HepG2 (cell line): ENCODE measurements at regions not wholly inside any gene's neighbourhood (a gene's known extent, or its start where the extent isn't known, plus 50 kb on each side); places are given as distances from the start of the nearest gene placed in this dataset.

ENCODE experiments used
- ATAC-seq: fragments of 200-7000 bp; cut with Tn5 transposase; 3 replicates; pipeline ENCODE4 v1.9.1; 2020; ENCODE audit warnings: mild to moderate bottlenecking, moderate library complexity
- BruUV-seq: library from RNA; stranded (reverse); fragments of 400-500 nt; replicated peaks from 2 replicates; lab custom pipeline; 2021; lab: Mats Ljungman, UMichigan
- CTCF ChIA-PET: fragments of 300-600 bp; formaldehyde crosslinking; extraction: SDS; loops from one replicate; lab custom pipeline; 2021; ENCODE audit warnings: low total read pairs, inconsistent platforms, low intra/inter-chr PET ratio; lab: Yijun Ruan, JAX
- POLR2A ChIA-PET: fragments of 350-600 bp; sonication (Branson Sonifier 250); formaldehyde crosslinking; loops from one replicate; lab custom pipeline; 2020; ENCODE audit warnings: antibody characterized with exemption, inconsistent platforms; lab: Yijun Ruan, JAX
- DNase-seq: peaks from one replicate; pipeline ENCODE4 v3.0.0-alpha.2; 2015; ENCODE audit warnings: low spot score
- FAIRE-seq: peaks from 3 replicates; lab custom pipeline; 2011; peaks lifted over from hg19 to GRCh38; lab: Jason Lieb, UNC
- H2AFZ ChIP-seq: one replicate; pipeline ENCODE4 v1.6.1; 2011; ENCODE audit warnings: low read length, inconsistent platforms
- H3K27ac ChIP-seq: fragments of 300-600 bp; 3 replicates; pipeline ENCODE4 v1.8.0; 2011; ENCODE audit warnings: mixed run types, mild to moderate bottlenecking, mixed read lengths, low read length, inconsistent platforms; ENCODE audit not compliant: insufficient read depth; ENCODE audit errors: extremely low read length
- H3K27me3 ChIP-seq, 2 experiments: fragments of 200-600 bp in 1 of 2; 2 replicates in 1 of 2; 3 replicates in 1 of 2; pipeline versions ENCODE4 v1.6.0 to v1.8.0; 2011; ENCODE audit warnings: low read length in 2 of 2, mild to moderate bottlenecking in 2 of 2, moderate library complexity in 2 of 2, inconsistent platforms in 1 of 2; ENCODE audit not compliant: insufficient read depth in 2 of 2, control insufficient read depth in 1 of 2
- H3K36me3 ChIP-seq, 2 experiments: fragments of 200-600 bp in 1 of 2; replicated peaks in 1 of 2; 2 replicates in 1 of 2; 3 replicates in 1 of 2; pipeline versions ENCODE4 v1.5.1 to v1.8.0; 2011; ENCODE audit warnings: low read length in 2 of 2, inconsistent platforms in 1 of 2; ENCODE audit not compliant: insufficient read depth in 2 of 2, control insufficient read depth in 1 of 2
- H3K4me1 ChIP-seq: 2 replicates; pipeline ENCODE4 v1.5.1; 2012; ENCODE audit warnings: low read length, inconsistent platforms; ENCODE audit not compliant: insufficient read depth
- H3K4me2 ChIP-seq: 2 replicates; pipeline ENCODE4 v1.6.0; 2011; ENCODE audit warnings: low read depth, low read length, inconsistent platforms
- H3K4me3 ChIP-seq, 3 experiments: fragments of 200-600 bp in 1 of 3; sonication (generic), shearing (Covaris generic) in 1 of 3; replicated peaks in 1 of 3; 2 replicates each; pipeline ENCODE4 v1.5.1; 2011 to 2016; ENCODE audit warnings: low read length in 3 of 3, inconsistent platforms in 2 of 3, low read depth in 2 of 3, mild to moderate bottlenecking in 2 of 3, control low read depth in 1 of 3, mixed read lengths in 1 of 3; ENCODE audit not compliant: insufficient read depth in 1 of 3
- H3K79me2 ChIP-seq: one replicate; pipeline ENCODE4 v1.6.1; 2011; ENCODE audit warnings: low read length, inconsistent platforms; ENCODE audit not compliant: insufficient read depth
- H3K9ac ChIP-seq: 2 replicates; pipeline ENCODE4 v1.6.0; 2011; ENCODE audit warnings: mild to moderate bottlenecking, low read depth, low read length, inconsistent platforms; ENCODE audit not compliant: insufficient read depth
- H3K9me3 ChIP-seq: 2 replicates; pipeline ENCODE4 v1.5.1; 2012; ENCODE audit warnings: mild to moderate bottlenecking, low read length
- H4K20me1 ChIP-seq: 2 replicates; pipeline ENCODE4 v1.6.0; 2011; ENCODE audit warnings: inconsistent platforms, mild to moderate bottlenecking, low read length, moderate library complexity; ENCODE audit not compliant: insufficient read depth
- BORCS8-MEF2B ChIP-seq: sonication (generic); formaldehyde crosslinking; IDR thresholded peaks from 2 replicates; pipeline ENCODE4 v1.8.0; 2022; ENCODE audit warnings: mild to moderate bottlenecking, missing genetic modification reagents
- BRCA1 ChIP-seq: sonication (generic); formaldehyde crosslinking; IDR thresholded peaks from 2 replicates; pipeline ENCODE4 v1.4.0; 2020; ENCODE audit warnings: missing genetic modification reagents
- CEBPG ChIP-seq: IDR thresholded peaks from 2 replicates; pipeline ENCODE4 v1.6.1; 2016
- FOXK2 ChIP-seq: fragments of 450-650 bp; IDR thresholded peaks from 2 replicates; pipeline ENCODE4 v1.6.1; 2016
- IRF9 ChIP-seq: sonication (generic); formaldehyde crosslinking; IDR thresholded peaks from 2 replicates; pipeline ENCODE4 v1.8.0; 2022; ENCODE audit warnings: missing genetic modification reagents, mild to moderate bottlenecking, borderline replicate concordance
- POLR2G ChIP-seq: fragments of 200-400 bp; formaldehyde crosslinking; IDR thresholded peaks from 2 replicates; pipeline ENCODE4 v1.6.1; 2018; ENCODE audit warnings: mild to moderate bottlenecking, low read depth, low read length, moderate library complexity
- RXRA ChIP-seq: sonication (generic); formaldehyde crosslinking; IDR thresholded peaks from 2 replicates; pipeline ENCODE4 v1.5.1; 2020; ENCODE audit warnings: missing genetic modification reagents
- THAP9 ChIP-seq: sonication (generic); formaldehyde crosslinking; IDR thresholded peaks from 2 replicates; pipeline ENCODE4; 2020; ENCODE audit warnings: missing genetic modification reagents, mild to moderate bottlenecking, borderline replicate concordance
- ZFP91 ChIP-seq: sonication (generic); formaldehyde crosslinking; IDR thresholded peaks from 2 replicates; pipeline ENCODE4 v1.9.0; 2022; ENCODE audit warnings: missing genetic modification reagents, mild to moderate bottlenecking, borderline replicate concordance
- ZFX ChIP-seq: sonication (generic); formaldehyde crosslinking; IDR thresholded peaks from 2 replicates; pipeline ENCODE4 v1.4.0; 2020; ENCODE audit warnings: mild to moderate bottlenecking, low read depth, missing genetic modification reagents, moderate library complexity
- WGBS: methylation state at CpG from one replicate; pipeline ENCODE4 v1.1.6; 2017; ENCODE audit warnings: low lambda C conversion rate; 5-methylcytosine and 5-hydroxymethylcytosine counted together
- in situ Hi-C: cut with HindIII; loops from 2 replicates; pipeline ENCODE4 v1.10.0; 2017; ENCODE audit warnings: low pct_unique_long_range_greater_than_20kb; ENCODE audit not compliant: extremely low pct_ligation_motif_present
- intact Hi-C: fragments of 100-400 bp; cut with micrococcal nuclease; formaldehyde crosslinking; loops from one replicate; pipeline ENCODE4 v1.10.0; 2022; ENCODE audit not compliant: unreplicated experiment
- TF ChIP-seq, protein P1 (sequence below): sonication (generic); formaldehyde crosslinking; IDR thresholded peaks from 2 replicates; pipeline ENCODE4 v1.4.0; 2020; ENCODE audit warnings: missing genetic modification reagents
- TF ChIP-seq, protein P2 (sequence below): IDR thresholded peaks from 2 replicates; pipeline ENCODE4 v1.6.1; 2012; ENCODE audit warnings: low read length, improper control_type of control experiment

GRCh38 chr18:986552-986951 lies 81.9 kb downstream of the ADCYAP1 start (continued):
- TF ChIP-seq THAP9 (CRISPR knock-in tag) = no peak
- TF ChIP-seq POLR2G = no peak
- no peak for TF ChIP-seq ZFX (CRISPR knock-in tag)
- TF ChIP-seq, protein P1, sequence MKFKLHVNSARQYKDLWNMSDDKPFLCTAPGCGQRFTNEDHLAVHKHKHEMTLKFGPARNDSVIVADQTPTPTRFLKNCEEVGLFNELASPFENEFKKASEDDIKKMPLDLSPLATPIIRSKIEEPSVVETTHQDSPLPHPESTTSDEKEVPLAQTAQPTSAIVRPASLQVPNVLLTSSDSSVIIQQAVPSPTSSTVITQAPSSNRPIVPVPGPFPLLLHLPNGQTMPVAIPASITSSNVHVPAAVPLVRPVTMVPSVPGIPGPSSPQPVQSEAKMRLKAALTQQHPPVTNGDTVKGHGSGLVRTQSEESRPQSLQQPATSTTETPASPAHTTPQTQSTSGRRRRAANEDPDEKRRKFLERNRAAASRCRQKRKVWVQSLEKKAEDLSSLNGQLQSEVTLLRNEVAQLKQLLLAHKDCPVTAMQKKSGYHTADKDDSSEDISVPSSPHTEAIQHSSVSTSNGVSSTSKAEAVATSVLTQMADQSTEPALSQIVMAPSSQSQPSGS (CRISPR knock-in tag) = no peak

DNA sequence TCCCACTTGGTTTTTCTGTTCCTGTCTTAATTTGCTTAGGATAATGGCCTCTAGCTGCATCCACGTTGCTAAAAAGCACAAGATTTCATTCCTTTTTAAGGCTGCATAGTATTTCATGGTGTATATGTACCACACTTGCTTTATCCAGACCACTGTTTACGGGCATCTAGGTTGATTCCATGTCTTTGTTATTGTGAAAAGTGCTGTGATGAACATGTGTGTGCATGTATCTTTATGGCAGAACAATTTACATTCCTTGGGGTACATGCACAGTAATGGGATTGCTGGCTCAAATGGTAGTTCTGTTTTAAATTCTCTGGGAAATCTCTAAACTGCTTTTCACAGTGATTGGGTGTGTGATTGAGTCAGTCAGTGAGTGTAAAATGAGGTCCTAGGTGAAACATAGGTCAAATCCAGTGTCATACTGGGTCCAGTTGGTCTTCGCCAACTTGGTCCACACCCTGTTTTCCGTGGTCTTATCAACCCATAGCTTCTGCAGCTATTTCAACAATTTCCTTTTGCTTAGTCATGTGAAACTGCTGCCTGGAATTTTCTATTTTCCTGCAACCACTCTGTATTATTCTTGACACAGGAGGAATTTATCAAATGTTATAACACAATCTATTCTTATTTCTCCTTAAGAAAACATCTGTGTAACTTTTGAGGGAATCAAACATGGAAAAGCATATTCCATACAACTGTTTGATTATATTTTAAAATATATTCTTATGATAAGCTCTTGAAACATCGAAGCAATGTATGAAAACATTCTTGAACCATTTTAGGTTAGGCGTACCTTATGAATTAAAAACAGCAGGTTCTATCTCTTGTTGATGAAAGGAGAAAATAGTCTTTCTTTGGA lies 82.9 kb downstream of the ADCYAP1 start:
- Histone ChIP-seq H2AFZ (no peak overlapping the region), H3K79me2 (no peaks in the 10 kb centered on the region), H3K27me3 (no peaks in the 10 kb centered on the region), H3K4me3 (no peak overlapping the region), H3K4me2 (no peak overlapping the region), H3K27ac (no peak overlapping the region), H3K4me1 (no peaks in the 10 kb centered on the region), H3K9ac (no peak overlapping the region), H3K36me3 (no peaks in the 10 kb centered on the region), H4K20me1 (no peaks in the 10 kb centered on the region), H3K9me3 (no peaks in the 10 kb centered on the region)
- FAIRE-seq (no peak), DNase-seq (no peak), ATAC-seq (no peak)
- BruUV-seq = no TSS peak
- ChIA-PET CTCF (no interaction called here), POLR2A (no interaction called here)
- WGBS = 16% methylated on average over 6 of the region's 6 CpGs
- in situ Hi-C loops = no loop called here
- intact Hi-C loops = no loop called here
- TF ChIP-seq BRCA1 (no peak), BORCS8-MEF2B (CRISPR knock-in tag) (no peak), ZFP91 (CRISPR knock-in tag) (no peak), FOXK2 (no peak), RXRA (CRISPR knock-in tag) (no peak), CEBPG (no peak), IRF9 (CRISPR knock-in tag) (no peak)
- TF ChIP-seq, protein P2, sequence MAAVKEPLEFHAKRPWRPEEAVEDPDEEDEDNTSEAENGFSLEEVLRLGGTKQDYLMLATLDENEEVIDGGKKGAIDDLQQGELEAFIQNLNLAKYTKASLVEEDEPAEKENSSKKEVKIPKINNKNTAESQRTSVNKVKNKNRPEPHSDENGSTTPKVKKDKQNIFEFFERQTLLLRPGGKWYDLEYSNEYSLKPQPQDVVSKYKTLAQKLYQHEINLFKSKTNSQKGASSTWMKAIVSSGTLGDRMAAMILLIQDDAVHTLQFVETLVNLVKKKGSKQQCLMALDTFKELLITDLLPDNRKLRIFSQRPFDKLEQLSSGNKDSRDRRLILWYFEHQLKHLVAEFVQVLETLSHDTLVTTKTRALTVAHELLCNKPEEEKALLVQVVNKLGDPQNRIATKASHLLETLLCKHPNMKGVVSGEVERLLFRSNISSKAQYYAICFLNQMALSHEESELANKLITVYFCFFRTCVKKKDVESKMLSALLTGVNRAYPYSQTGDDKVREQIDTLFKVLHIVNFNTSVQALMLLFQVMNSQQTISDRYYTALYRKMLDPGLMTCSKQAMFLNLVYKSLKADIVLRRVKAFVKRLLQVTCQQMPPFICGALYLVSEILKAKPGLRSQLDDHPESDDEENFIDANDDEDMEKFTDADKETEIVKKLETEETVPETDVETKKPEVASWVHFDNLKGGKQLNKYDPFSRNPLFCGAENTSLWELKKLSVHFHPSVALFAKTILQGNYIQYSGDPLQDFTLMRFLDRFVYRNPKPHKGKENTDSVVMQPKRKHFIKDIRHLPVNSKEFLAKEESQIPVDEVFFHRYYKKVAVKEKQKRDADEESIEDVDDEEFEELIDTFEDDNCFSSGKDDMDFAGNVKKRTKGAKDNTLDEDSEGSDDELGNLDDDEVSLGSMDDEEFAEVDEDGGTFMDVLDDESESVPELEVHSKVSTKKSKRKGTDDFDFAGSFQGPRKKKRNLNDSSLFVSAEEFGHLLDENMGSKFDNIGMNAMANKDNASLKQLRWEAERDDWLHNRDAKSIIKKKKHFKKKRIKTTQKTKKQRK = no peak
